ENCODE measurements at regions not wholly inside any gene's neighbourhood (a gene's known extent, or its start where the extent isn't known, plus 50 kb on each side); places are given as distances from the start of the nearest gene placed in this dataset.

DNA sequence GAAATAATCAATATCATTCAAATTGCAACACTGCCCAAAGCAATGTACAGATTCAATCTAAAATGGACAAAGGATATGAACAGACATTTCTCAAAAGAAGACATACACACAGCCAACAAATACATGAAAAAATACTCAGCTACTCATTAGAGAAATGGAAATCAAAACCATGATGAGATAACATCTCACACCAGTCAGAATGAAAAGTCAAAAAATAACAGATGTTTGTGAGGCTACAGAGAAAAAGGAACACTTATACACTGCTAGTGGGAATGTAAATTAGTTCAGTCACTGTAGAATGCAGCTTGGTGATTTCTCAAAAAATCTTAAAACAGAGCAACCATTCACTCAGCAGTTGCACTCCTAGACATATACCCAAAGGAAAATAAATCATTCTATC is 205.2 kb downstream of the DKK2 start:
- TF ChIP-seq, protein P1, sequence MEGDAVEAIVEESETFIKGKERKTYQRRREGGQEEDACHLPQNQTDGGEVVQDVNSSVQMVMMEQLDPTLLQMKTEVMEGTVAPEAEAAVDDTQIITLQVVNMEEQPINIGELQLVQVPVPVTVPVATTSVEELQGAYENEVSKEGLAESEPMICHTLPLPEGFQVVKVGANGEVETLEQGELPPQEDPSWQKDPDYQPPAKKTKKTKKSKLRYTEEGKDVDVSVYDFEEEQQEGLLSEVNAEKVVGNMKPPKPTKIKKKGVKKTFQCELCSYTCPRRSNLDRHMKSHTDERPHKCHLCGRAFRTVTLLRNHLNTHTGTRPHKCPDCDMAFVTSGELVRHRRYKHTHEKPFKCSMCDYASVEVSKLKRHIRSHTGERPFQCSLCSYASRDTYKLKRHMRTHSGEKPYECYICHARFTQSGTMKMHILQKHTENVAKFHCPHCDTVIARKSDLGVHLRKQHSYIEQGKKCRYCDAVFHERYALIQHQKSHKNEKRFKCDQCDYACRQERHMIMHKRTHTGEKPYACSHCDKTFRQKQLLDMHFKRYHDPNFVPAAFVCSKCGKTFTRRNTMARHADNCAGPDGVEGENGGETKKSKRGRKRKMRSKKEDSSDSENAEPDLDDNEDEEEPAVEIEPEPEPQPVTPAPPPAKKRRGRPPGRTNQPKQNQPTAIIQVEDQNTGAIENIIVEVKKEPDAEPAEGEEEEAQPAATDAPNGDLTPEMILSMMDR (conservative IDR thresholded peaks at IDR 0.05; ENCODE audit: low read depth, low read length), result no peak
- TF ChIP-seq EZH2 (IDR thresholded peaks at IDR 0.05; ENCODE audit: borderline replicate concordance, low read depth, low read length, poor library complexity, severe bottlenecking), result no peak
